Lower leg skin (tissue), 3 donors: ENCODE measurements at regions not wholly inside any gene's neighbourhood (a gene's known extent, or its start where the extent isn't known, plus 50 kb on each side); places are given as distances from the start of the nearest gene placed in this dataset.

ENCODE experiments used
- CTCF ChIP-seq, 3 donors: fragments of 450-650 bp; IDR thresholded peaks; one replicate each; pipeline ENCODE4 v1.5.1; 2016; ENCODE audit warnings: antibody characterized with exemption in 3 of 3, mild to moderate bottlenecking in 3 of 3, moderate library complexity in 2 of 3
- POLR2A ChIP-seq, 2 donors: fragments of 450-650 bp; IDR thresholded peaks; one replicate each; pipeline ENCODE4 v1.6.1; 2016 to 2017; ENCODE audit warnings: antibody characterized with exemption in 2 of 2, mild to moderate bottlenecking in 1 of 2, moderate library complexity in 1 of 2

- TF ChIP-seq POLR2A (IDR thresholded peaks at IDR 0.05) (no peak), CTCF (IDR thresholded peaks at IDR 0.05) (no peak)
These were observed 154.9 kb upstream of the TMEM72 start for GRCh38 chr10:44756216-44756615.
